ENCODE measurements at regions not wholly inside any gene's neighbourhood (a gene's known extent, or its start where the extent isn't known, plus 50 kb on each side); places are given as distances from the start of the nearest gene placed in this dataset.

DNA sequence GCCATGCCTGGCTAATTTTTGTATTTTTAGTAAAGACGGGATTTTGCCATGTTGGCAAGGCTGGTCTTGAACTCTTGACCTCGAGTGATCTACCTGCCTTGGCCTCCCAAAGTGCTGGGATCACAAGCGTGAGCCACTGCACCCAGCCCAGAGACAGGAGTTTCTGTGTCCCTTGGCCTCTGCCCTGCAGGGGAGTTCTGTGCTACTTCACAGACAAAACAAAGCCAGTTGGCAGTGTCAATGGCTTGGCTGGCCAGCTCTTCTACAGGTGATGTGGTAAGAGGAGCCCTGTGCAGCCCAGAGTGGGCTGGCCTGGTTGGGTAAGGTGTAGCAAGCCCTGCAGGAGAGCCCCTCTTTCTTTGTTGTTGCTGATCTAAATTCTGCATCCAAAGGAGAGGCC is 60.5 kb upstream of the SHISAL1 start:
- Histone ChIP-seq H3K4me1 (ENCODE audit: control insufficient read depth, insufficient read depth, low read length) (no peaks in the 10 kb centered on the region), H3K9me3 (ENCODE audit: control insufficient read depth, insufficient read depth, low read length) (no peaks in the 10 kb centered on the region), H3K27ac (ENCODE audit: low read length) (no peak overlapping the region), H3K27me3 (ENCODE audit: control insufficient read depth, insufficient read depth, low read length) (no peaks in the 10 kb centered on the region), H3K4me3 (ENCODE audit: low read length) (no peak overlapping the region), H3K36me3 (ENCODE audit: control insufficient read depth, insufficient read depth, low read length) (no peaks in the 10 kb centered on the region)
- DNase-seq (ENCODE audit: low read depth, low spot score) = no peak
- no CpG with 5 or more reads among the region's 3 CpGs for WGBS (ENCODE audit: insufficient coverage, insufficient read length)

DNA sequence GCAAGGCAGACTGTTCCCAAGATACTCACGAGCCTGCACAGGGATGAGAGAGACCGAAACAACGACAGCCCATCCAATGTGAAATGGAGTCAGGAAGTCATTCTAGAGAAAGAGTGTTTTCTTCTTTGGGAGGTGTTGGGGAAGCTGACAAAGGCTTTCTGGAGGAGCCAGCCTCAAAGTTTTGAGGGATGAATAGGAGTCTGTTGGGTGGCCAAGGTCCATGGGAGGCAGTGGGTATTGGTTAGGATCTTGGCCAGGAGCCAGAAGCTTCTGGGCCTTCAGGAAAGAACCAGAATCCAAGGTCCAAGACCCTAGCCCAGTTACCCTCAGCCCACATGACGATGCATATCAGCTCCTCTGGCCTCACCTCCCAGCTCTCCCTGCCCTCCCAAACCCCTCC is 59.9 kb upstream of the SHISAL1 start:
- Histone ChIP-seq H3K4me1 (ENCODE audit: control insufficient read depth, insufficient read depth, low read length) (no peaks in the 10 kb centered on the region), H3K9me3 (ENCODE audit: control insufficient read depth, insufficient read depth, low read length) (no peaks in the 10 kb centered on the region), H3K36me3 (ENCODE audit: control insufficient read depth, insufficient read depth, low read length) (no peaks in the 10 kb centered on the region), H3K4me3 (ENCODE audit: low read length) (no peak overlapping the region), H3K27me3 (ENCODE audit: control insufficient read depth, insufficient read depth, low read length) (no peaks in the 10 kb centered on the region), H3K27ac (ENCODE audit: low read length) (no peak overlapping the region)
- no peak for DNase-seq (ENCODE audit: low read depth, low spot score)
- no CpG with 5 or more reads among the region's 4 CpGs for WGBS (ENCODE audit: insufficient coverage, insufficient read length)

DNA sequence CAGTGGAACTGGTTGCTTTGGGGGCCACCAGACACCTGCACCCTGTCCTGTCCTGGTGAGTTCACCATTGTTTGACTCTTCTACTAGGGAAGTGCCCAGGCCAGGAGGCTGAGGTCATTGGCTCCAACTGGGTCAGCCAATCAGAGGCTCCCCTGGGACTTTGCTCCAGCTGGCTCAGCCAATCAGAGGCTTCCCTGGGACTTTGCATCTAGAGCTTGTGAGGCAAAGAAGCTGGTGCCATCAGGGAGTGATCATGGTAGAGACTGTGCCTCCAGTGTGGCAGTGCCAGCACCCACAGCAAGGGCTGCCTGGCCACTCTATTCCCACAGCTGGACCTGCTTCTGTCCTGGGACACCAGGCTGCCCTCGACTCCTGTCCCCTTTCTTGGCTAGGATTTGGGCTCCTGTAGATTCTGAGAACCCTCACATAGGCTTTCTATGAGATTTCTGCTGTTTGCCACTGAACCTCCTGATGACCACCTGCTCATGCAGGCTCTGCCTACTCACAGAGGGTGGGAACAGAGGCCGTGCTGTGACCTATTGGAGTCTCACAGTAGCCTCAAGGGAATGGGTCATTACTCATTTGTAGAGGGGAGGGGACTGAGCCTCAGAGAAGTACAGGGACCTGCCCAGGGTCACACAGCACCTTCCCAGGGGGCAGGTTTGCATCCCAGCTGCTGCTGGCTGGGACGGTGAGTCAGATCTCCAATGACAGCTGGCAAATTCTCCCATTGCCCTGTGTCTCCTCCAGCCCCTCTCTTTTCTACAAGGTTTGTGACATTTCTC is 59.2 kb upstream of the SHISAL1 start:
- H3K27ac ChIP-seq (ENCODE audit: low read length) = no peak overlapping the region
- no peaks in the 10 kb centered on the region for H3K4me1 ChIP-seq (ENCODE audit: control insufficient read depth, insufficient read depth, low read length)
- DNase-seq (ENCODE audit: low read depth, low spot score) = no peak
- WGBS (ENCODE audit: insufficient coverage, insufficient read length) = no CpG with 5 or more reads among the region's 3 CpGs
- H3K36me3 ChIP-seq (ENCODE audit: control insufficient read depth, insufficient read depth, low read length) = no peaks in the 10 kb centered on the region
- H3K4me3 ChIP-seq (ENCODE audit: low read length) = no peak overlapping the region
- no peaks in the 10 kb centered on the region for H3K9me3 ChIP-seq (ENCODE audit: control insufficient read depth, insufficient read depth, low read length)
- H3K27me3 ChIP-seq (ENCODE audit: control insufficient read depth, insufficient read depth, low read length) = no peaks in the 10 kb centered on the region

DNA sequence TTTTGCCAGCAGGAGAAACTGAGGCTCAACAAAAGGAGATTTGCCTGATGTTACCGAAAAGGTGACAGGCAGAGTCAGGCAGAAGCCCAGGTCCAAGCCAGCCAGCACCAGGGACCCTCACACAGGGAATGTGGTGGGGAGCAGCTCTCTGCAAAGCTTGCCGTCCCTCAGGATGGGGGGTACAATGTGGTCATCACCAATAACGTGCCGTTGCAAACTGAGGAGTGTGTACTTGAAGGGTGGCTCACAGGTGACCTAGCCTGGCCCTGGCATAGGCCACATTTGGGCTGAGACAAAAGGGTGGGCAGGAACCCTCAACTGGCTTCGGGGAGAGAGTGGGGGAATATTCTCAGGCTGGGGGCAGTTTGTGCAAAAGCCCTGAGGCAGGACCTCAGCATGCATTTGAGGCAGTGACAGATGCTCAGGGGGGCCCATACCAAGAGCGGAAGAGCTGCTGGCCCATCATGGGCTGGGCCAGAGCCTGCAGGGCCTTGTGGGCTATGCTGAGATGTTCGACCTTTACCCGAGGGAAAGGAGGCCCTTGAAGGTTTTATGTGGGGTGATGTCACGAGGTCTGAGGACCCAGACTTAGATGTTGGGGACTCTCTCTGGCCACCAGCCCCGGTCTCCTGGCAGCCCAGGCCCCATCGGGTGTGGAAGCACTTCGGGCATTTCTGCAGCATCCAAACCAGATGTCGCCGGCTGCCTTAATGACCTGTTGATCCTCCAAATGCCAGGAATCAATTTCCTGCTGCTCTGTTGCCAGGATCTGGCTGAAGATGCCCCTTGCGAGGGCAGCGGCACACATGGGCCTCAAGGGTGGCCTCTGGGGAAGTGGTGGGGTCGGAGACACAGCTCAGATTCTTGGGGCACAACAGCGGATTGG is 57.4 kb upstream of the SHISAL1 start:
- WGBS (ENCODE audit: insufficient coverage, insufficient read length) = no CpG with 5 or more reads among the region's 18 CpGs
- H3K4me1 ChIP-seq (ENCODE audit: control insufficient read depth, insufficient read depth, low read length) = no peaks in the 10 kb centered on the region
- H3K27me3 ChIP-seq (ENCODE audit: control insufficient read depth, insufficient read depth, low read length) = no peaks in the 10 kb centered on the region
- no peak for DNase-seq (ENCODE audit: low read depth, low spot score)
- no peaks in the 10 kb centered on the region for H3K9me3 ChIP-seq (ENCODE audit: control insufficient read depth, insufficient read depth, low read length)
- no peaks in the 10 kb centered on the region for H3K36me3 ChIP-seq (ENCODE audit: control insufficient read depth, insufficient read depth, low read length)
- H3K4me3 ChIP-seq (ENCODE audit: low read length) = no peak overlapping the region
- H3K27ac ChIP-seq (ENCODE audit: low read length) = no peak overlapping the region

DNA sequence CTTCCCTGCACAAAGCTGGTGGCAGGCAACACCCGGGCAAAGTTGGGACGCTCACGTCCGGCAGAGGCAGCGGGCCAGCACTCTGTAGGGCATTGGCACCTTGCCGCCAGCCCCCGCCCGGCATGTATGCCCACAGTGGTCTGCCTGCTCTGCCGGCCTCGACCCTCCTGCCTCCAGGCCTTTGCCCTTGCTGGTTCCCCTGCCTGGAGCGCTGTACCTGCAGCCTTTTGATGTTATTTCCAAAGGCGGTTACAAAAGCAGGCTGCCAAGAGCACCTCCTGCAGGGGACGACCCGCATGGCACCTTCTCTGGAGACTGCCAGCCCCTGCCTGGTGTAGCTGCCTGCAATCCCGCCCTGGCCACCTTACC is 56.5 kb upstream of the SHISAL1 start:
- H3K27me3 ChIP-seq (ENCODE audit: control insufficient read depth, insufficient read depth, low read length) = no peaks in the 10 kb centered on the region
- no peak overlapping the region for H3K27ac ChIP-seq (ENCODE audit: low read length)
- WGBS (ENCODE audit: insufficient coverage, insufficient read length) = no CpG with 5 or more reads among the region's 15 CpGs
- H3K9me3 ChIP-seq (ENCODE audit: control insufficient read depth, insufficient read depth, low read length) = no peaks in the 10 kb centered on the region
- no peaks in the 10 kb centered on the region for H3K4me1 ChIP-seq (ENCODE audit: control insufficient read depth, insufficient read depth, low read length)
- peak; percentile 41 for DNase-seq (ENCODE audit: low read depth, low spot score)
- H3K4me3 ChIP-seq (ENCODE audit: low read length) = no peak overlapping the region
- H3K36me3 ChIP-seq (ENCODE audit: control insufficient read depth, insufficient read depth, low read length) = no peaks in the 10 kb centered on the region

DNA sequence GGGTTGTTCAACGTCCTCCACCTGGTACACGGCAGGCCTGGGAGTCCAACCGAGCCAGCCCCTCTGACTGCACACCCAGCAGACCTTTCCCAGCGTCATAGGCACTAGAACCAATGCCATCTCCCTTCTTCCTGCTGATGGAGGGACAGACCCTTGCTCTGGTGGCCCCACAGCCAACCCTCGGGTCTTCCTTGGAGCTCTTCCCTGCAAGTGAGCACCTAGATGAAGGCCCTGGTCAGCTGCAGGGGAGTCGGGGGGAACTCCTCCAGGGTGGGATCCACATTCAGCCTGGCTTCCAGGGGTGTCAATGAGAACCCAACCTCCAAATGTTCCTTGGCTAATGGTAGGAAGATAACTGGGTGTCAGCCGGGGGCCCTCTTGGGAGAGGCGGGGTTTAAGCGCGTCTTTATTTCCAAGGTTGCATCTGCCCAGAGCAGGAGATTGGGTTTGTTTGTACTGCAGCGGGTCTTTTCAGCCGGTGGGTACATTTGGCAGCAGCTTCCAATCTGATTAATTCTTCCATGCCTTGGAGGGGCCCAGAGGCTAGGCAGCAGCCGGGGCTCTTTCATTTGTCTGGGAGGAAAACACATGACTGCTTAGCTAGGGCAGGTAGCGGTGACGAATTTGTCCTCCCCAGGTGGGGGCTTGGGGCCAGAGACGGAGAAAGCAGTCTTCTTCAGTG is 56.0 kb upstream of the SHISAL1 start:
- Histone ChIP-seq H3K27ac (ENCODE audit: low read length) (no peak overlapping the region), H3K9me3 (ENCODE audit: control insufficient read depth, insufficient read depth, low read length) (no peaks in the 10 kb centered on the region), H3K36me3 (ENCODE audit: control insufficient read depth, insufficient read depth, low read length) (no peaks in the 10 kb centered on the region), H3K4me3 (ENCODE audit: low read length) (no peak overlapping the region), H3K4me1 (ENCODE audit: control insufficient read depth, insufficient read depth, low read length) (no peaks in the 10 kb centered on the region), H3K27me3 (ENCODE audit: control insufficient read depth, insufficient read depth, low read length) (no peaks in the 10 kb centered on the region)
- no CpG with 5 or more reads among the region's 16 CpGs for WGBS (ENCODE audit: insufficient coverage, insufficient read length)
- no peak for DNase-seq (ENCODE audit: low read depth, low spot score)

DNA sequence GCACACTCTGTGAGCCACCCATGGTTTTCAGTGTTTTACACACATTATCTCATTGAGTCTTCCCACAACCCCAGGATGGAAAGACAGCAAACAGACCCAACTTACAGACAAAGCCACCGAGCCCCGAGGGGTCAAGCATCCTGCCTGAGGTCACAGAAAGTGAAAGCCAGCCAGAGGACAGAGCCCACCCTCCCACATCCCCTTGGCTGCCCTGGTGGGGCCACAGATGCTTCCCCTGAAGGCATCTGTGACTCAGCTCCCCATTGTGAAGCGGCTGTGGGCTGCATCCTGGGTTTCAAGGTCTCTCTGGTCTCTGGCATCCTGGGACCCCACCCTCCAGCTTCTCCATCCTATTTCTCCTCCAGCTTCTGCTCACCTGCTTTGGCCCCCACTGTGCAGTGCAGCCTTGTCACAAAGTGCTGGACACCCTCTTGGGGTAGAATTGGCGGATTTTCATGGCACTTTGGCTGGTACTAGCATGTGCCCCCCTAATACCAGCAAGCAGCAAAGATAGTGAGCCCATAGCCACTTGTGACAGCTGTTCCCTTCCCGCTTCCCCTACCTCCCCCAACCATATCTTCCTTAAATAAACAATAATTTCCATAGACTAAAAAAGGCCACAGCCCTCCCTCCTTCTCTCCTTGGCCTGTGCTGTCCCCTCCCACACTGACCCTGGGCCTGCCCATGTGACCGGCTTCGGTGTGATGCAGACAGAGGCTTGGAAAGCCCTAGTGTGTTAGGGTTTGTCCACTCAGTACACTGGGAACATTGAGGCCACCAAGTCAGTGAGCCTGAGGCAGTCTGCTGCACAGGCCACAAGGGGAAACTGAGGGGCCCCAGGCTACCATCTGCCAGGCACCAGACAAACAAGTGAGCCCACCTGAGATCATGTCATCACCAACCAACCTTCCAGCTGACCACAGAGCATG is 53.9 kb upstream of the SHISAL1 start:
- Histone ChIP-seq H3K9me3 (ENCODE audit: control insufficient read depth, insufficient read depth, low read length) (no peaks in the 10 kb centered on the region), H3K4me1 (ENCODE audit: control insufficient read depth, insufficient read depth, low read length) (no peaks in the 10 kb centered on the region), H3K4me3 (ENCODE audit: low read length) (no peak overlapping the region), H3K27ac (ENCODE audit: low read length) (no peak overlapping the region), H3K36me3 (ENCODE audit: control insufficient read depth, insufficient read depth, low read length) (no peaks in the 10 kb centered on the region), H3K27me3 (ENCODE audit: control insufficient read depth, insufficient read depth, low read length) (no peaks in the 10 kb centered on the region)
- DNase-seq (ENCODE audit: low read depth, low spot score) = no peak
- no CpG with 5 or more reads among the region's 7 CpGs for WGBS (ENCODE audit: insufficient coverage, insufficient read length)

DNA sequence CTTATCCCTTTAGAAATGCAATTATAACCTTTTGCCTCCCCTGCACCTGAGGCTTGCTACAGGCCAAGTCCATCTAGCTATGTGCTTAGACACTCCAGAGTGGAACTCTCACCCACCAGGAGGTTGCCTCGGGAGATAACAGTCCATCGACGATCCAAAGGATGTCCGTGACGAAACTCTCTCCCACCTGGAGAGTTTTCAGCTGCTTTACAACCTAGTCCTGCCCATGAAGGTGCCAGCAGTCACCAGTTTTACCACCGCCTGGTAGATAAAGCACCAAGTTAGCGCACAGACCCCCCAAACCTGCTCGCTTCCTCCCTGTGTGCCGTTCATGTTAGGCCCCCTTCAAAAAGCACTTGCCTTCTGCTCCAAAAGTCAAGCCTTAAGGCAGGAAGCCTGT is 53.1 kb upstream of the SHISAL1 start:
- no peaks in the 10 kb centered on the region for H3K9me3 ChIP-seq (ENCODE audit: control insufficient read depth, insufficient read depth, low read length)
- no CpG with 5 or more reads among the region's 9 CpGs for WGBS (ENCODE audit: insufficient coverage, insufficient read length)
- no peaks in the 10 kb centered on the region for H3K27me3 ChIP-seq (ENCODE audit: control insufficient read depth, insufficient read depth, low read length)
- H3K4me1 ChIP-seq (ENCODE audit: control insufficient read depth, insufficient read depth, low read length) = no peaks in the 10 kb centered on the region
- no peak overlapping the region for H3K4me3 ChIP-seq (ENCODE audit: low read length)
- H3K36me3 ChIP-seq (ENCODE audit: control insufficient read depth, insufficient read depth, low read length) = no peaks in the 10 kb centered on the region
- H3K27ac ChIP-seq (ENCODE audit: low read length) = no peak overlapping the region
- DNase-seq (ENCODE audit: low read depth, low spot score) = no peak

DNA sequence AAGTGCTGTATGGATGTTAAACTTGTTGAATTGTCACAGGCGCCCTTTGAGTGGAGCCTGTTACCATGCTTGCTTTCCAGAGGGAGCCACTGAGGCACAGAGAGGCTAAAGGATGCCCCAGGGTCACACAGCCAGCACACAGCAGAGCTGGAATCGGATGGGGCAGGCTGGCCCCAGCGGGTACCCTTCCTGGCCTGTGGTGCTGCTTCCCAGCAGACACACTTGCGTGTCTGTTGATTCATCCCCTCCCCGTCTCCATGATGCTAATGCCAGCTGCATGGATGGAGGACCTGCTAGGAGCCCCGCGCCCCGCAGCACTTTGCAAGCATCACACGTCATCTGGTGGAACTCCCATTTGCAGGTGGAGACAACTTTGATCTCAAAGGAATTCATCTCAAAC is 52.4 kb upstream of the SHISAL1 start:
- WGBS (ENCODE audit: insufficient coverage, insufficient read length) = no CpG with 5 or more reads among the region's 9 CpGs
- Histone ChIP-seq H3K27me3 (ENCODE audit: control insufficient read depth, insufficient read depth, low read length) (no peaks in the 10 kb centered on the region), H3K4me3 (ENCODE audit: low read length) (no peak overlapping the region), H3K36me3 (ENCODE audit: control insufficient read depth, insufficient read depth, low read length) (no peaks in the 10 kb centered on the region), H3K9me3 (ENCODE audit: control insufficient read depth, insufficient read depth, low read length) (no peaks in the 10 kb centered on the region), H3K27ac (ENCODE audit: low read length) (no peak overlapping the region), H3K4me1 (ENCODE audit: control insufficient read depth, insufficient read depth, low read length) (no peaks in the 10 kb centered on the region)
- DNase-seq (ENCODE audit: low read depth, low spot score) = no peak

DNA sequence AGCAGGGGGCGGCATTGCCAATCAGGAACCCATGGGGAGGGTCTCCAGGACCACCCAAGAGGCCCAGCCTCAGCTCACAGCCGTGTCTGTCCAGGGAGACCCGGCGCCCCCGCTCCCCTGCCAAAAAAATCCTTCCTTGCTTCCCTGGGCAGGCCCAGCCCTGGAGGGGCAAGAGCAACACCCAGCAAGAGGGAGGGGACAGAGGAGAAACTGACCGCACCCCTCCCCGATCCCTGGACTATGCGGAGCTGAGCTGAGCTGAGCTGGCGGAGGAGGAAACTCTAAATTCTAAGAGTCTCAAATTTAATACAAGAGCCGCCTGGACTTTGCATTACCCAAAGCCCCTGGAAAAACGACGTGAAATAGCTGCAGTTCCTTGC is 52.0 kb upstream of the SHISAL1 start:
- DNase-seq (ENCODE audit: low read depth, low spot score) = no peak
- H3K27me3 ChIP-seq (ENCODE audit: control insufficient read depth, insufficient read depth, low read length) = no peaks in the 10 kb centered on the region
- no peaks in the 10 kb centered on the region for H3K9me3 ChIP-seq (ENCODE audit: control insufficient read depth, insufficient read depth, low read length)
- no CpG with 5 or more reads among the region's 12 CpGs for WGBS (ENCODE audit: insufficient coverage, insufficient read length)
- no peak overlapping the region for H3K4me3 ChIP-seq (ENCODE audit: low read length)
- H3K36me3 ChIP-seq (ENCODE audit: control insufficient read depth, insufficient read depth, low read length) = no peaks in the 10 kb centered on the region
- no peak overlapping the region for H3K27ac ChIP-seq (ENCODE audit: low read length)
- no peaks in the 10 kb centered on the region for H3K4me1 ChIP-seq (ENCODE audit: control insufficient read depth, insufficient read depth, low read length)
